IPS-18a (cell line): ENCODE measurements at regions not wholly inside any gene's neighbourhood (a gene's known extent, or its start where the extent isn't known, plus 50 kb on each side); places are given as distances from the start of the nearest gene placed in this dataset.
"Not testable (repeated sequence)": the region's sequence is repeated elsewhere in the genome, so short reads cannot be mapped to it uniquely, and the experiment has no call there.

Experiments used
- H3K27ac ChIP-seq: one replicate; pipeline ENCODE4 v1.5.1; 2013; ENCODE audit warnings: low read length
- H3K27me3 ChIP-seq: one replicate; pipeline ENCODE4 v1.6.1; 2013; ENCODE audit warnings: mild to moderate bottlenecking, low read length; ENCODE audit not compliant: control insufficient read depth, insufficient read depth
- H3K36me3 ChIP-seq: one replicate; pipeline ENCODE4 v1.6.1; 2013; ENCODE audit warnings: low read depth, low read length; ENCODE audit not compliant: control insufficient read depth
- H3K4me1 ChIP-seq: one replicate; pipeline ENCODE4 v1.6.1; 2013; ENCODE audit warnings: low read depth, low read length; ENCODE audit not compliant: control insufficient read depth
- H3K4me3 ChIP-seq: one replicate; pipeline ENCODE4 v1.5.1; 2013; ENCODE audit warnings: low read length
- H3K9ac ChIP-seq: one replicate; pipeline ENCODE4 v1.6.1; 2013; ENCODE audit warnings: mild to moderate bottlenecking, low read length, moderate library complexity
- H3K9me3 ChIP-seq: one replicate; pipeline ENCODE4 v1.6.1; 2013; ENCODE audit warnings: low read depth, low read length; ENCODE audit not compliant: control insufficient read depth

- Histone ChIP-seq H3K9ac (no peak overlapping the region), H3K9me3 (peaks cover 15% of the 10 kb centered on the region), H3K36me3 (no peaks in the 10 kb centered on the region), H3K4me1 (no peaks in the 10 kb centered on the region), H3K4me3 (no peak overlapping the region), H3K27me3 (no peaks in the 10 kb centered on the region), H3K27ac (no peak overlapping the region)
Measured at GRCh38 chr2:242011991-242012764, 142.6 kb downstream of the RTP5 start.

GRCh38 chr2:242012956-242013764 is 143.6 kb downstream of the RTP5 start:
- H3K9ac ChIP-seq, result no peak overlapping the region
- H3K27me3 ChIP-seq, result no peaks in the 10 kb centered on the region
- H3K4me1 ChIP-seq, result no peaks in the 10 kb centered on the region
- peaks cover 12% of the 10 kb centered on the region for H3K9me3 ChIP-seq
- H3K36me3 ChIP-seq, result no peaks in the 10 kb centered on the region
- H3K27ac ChIP-seq, result no peak overlapping the region
- H3K4me3 ChIP-seq, result no peak overlapping the region

- H3K4me1 ChIP-seq, result no peaks in the 10 kb centered on the region
- no peaks in the 10 kb centered on the region for H3K27me3 ChIP-seq
- H3K4me3 ChIP-seq, result no peak overlapping the region
- peaks cover 11% of the 10 kb centered on the region for H3K9me3 ChIP-seq
- H3K27ac ChIP-seq, result no peak overlapping the region
- H3K36me3 ChIP-seq, result no peaks in the 10 kb centered on the region
- H3K9ac ChIP-seq, result no peak overlapping the region
Measured at GRCh38 chr2:242013771-242014170, 144.2 kb downstream of the RTP5 start.

- Histone ChIP-seq H3K9me3 (peaks cover under 1% of the 10 kb centered on the region), H3K4me3 (no peak overlapping the region), H3K36me3 (no peaks in the 10 kb centered on the region), H3K27me3 (no peaks in the 10 kb centered on the region), H3K27ac (no peak overlapping the region), H3K9ac (no peak overlapping the region), H3K4me1 (no peaks in the 10 kb centered on the region)
Measured at GRCh38 chr2:242015108-242016065, 145.9 kb downstream of the RTP5 start.

- Histone ChIP-seq H3K9me3 (no peaks in the 10 kb centered on the region), H3K27me3 (no peaks in the 10 kb centered on the region), H3K4me3 (no peak overlapping the region), H3K36me3 (no peaks in the 10 kb centered on the region), H3K9ac (no peak overlapping the region), H3K27ac (no peak overlapping the region), H3K4me1 (no peaks in the 10 kb centered on the region)
Measured at GRCh38 chr2:242017086-242017485, 147.6 kb downstream of the RTP5 start.

GRCh38 chr2:242018416-242018815 is 148.9 kb downstream of the RTP5 start:
- not testable (repeated sequence) for H3K36me3 ChIP-seq, H3K9ac ChIP-seq, H3K27me3 ChIP-seq, H3K27ac ChIP-seq, H3K4me3 ChIP-seq, H3K4me1 ChIP-seq, H3K9me3 ChIP-seq

- Histone ChIP-seq H3K9me3 (no peaks in the 10 kb centered on the region), H3K27ac (no peak overlapping the region), H3K4me1 (no peaks in the 10 kb centered on the region), H3K9ac (no peak overlapping the region), H3K27me3 (no peaks in the 10 kb centered on the region), H3K36me3 (no peaks in the 10 kb centered on the region), H3K4me3 (no peak overlapping the region)
Measured at GRCh38 chr2:242019344-242019743, 149.8 kb downstream of the RTP5 start.

GRCh38 chr2:242020196-242021004 is 150.9 kb downstream of the RTP5 start:
- Histone ChIP-seq H3K9me3 (no peaks in the 10 kb centered on the region), H3K4me3 (no peak overlapping the region), H3K9ac (no peak overlapping the region), H3K27me3 (no peaks in the 10 kb centered on the region), H3K27ac (no peak overlapping the region), H3K4me1 (no peaks in the 10 kb centered on the region), H3K36me3 (no peaks in the 10 kb centered on the region)

GRCh38 chr2:242022550-242023290 is 153.2 kb downstream of the RTP5 start:
- Histone ChIP-seq H3K36me3 (no peaks in the 10 kb centered on the region), H3K27me3 (no peaks in the 10 kb centered on the region), H3K9me3 (no peaks in the 10 kb centered on the region), H3K9ac (no peak overlapping the region), H3K4me1 (no peaks in the 10 kb centered on the region), H3K27ac (no peak overlapping the region), H3K4me3 (no peak overlapping the region)

GRCh38 chr2:242024751-242025355 is 155.3 kb downstream of the RTP5 start:
- Histone ChIP-seq H3K27me3 (no peaks in the 10 kb centered on the region), H3K9me3 (no peaks in the 10 kb centered on the region), H3K4me3 (no peak overlapping the region), H3K4me1 (no peaks in the 10 kb centered on the region), H3K27ac (no peak overlapping the region), H3K9ac (no peak overlapping the region), H3K36me3 (no peaks in the 10 kb centered on the region)
